T follicular helper cell (primary cell): ENCODE measurements at regions not wholly inside any gene's neighbourhood (a gene's known extent, or its start where the extent isn't known, plus 50 kb on each side); places are given as distances from the start of the nearest gene placed in this dataset.

Source experiments
- DNase-seq: peaks from one replicate; pipeline ENCODE4 v3.0.0-alpha.2; 2020; ENCODE audit warnings: low read depth

- no peak for DNase-seq
These were observed 133.6 kb downstream of the UBE2E3 start for GRCh38 chr2:181114021-181114420.

DNA sequence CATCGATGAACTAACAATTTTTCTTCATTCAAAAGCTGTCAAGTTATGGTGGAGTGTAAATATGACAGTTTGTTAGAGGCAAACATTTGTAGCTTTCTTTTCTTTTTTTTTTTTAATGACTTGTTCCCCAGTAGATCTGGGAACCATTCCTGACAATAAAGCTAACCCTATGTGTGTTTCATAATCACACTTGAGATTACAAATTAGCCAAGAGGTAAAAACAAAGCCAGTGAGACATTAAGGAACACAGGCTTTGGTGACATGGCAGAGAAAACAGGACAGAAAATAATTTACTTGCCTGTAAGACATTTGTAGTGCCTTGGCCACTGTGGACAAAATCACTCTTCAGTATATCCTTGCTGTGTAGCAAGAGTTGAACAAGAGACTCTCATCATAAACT, 135.9 kb downstream of the UBE2E3 start:
- no peak for DNase-seq

- no peak for DNase-seq
These were observed 137.0 kb downstream of the UBE2E3 start for GRCh38 chr2:181117206-181117925.

- no peak for DNase-seq
These were observed 140.2 kb downstream of the UBE2E3 start for GRCh38 chr2:181120625-181121024.

- no peak for DNase-seq
These were observed 141.6 kb downstream of the UBE2E3 start for GRCh38 chr2:181121996-181122395.

GRCh38 chr2:181122601-181123000, 142.2 kb downstream of the UBE2E3 start:
- DNase-seq = no peak

DNA sequence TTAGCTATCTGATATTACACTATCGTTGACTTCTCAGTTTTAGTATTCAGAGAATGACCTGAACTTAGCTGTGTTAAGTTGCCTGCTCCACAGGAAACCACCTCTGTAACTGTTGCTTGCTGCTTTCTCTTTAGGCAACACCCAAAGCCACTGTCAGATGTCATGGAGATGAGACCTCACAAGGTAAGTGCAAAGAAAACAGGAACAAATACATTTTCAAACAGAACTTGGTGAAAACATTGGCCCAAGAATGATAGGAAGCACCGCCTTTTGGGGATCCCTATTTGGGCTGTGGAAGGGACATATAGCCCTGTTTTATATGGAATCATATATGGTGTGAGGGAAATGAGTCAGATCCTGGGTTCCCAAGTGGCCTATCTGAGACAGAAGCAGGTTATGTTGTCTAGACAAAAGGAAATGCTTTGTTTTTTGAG, 143.4 kb downstream of the UBE2E3 start:
- DNase-seq = peak; percentile 50

- no peak for DNase-seq
These were observed 144.1 kb downstream of the UBE2E3 start for GRCh38 chr2:181124497-181124896.

DNA sequence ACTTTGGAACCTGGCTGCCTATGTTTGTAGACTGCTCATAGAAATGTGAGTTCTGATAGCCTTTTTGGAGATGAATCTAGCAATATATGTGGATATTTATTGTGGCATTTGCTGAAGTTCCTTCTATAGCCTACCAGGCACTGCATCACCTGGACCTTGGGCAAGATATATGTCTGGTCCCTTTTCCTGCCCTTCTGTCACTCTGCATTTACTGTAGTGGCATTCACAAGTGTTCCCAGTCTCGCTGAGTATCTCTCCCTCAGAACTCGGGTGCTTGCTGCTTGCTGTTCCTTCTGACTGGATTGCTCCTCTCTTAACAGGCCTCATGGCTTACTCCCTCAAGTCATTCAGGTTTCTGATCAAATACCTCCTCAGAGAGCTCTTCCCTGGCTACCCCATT, 145.0 kb downstream of the UBE2E3 start:
- no peak for DNase-seq

DNA sequence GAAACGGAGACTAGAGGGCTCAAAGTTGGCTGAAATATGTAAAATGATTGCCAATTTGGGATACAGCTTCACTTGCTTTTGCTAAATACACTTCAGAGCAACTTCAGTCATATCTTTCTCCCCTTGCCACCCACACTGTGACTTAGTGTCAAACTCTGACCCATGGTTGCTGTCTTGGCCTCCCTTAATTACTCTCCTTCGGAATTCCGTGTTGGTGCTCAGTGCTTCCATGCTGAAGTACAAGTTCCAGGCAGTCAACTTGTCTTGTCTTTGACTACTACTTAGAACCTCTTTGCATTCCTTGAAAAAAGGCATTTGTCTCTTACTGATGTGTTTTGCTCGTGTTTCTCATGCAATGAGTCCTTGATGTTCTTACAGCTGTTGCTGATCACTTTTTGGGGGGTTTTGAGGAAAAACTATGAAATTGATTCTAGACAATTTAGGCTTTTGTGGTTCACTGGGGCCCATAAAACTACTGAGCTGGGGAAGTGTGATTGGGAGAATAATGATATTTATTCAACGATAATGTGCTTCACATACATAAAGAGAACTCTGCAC, 146.0 kb downstream of the UBE2E3 start:
- DNase-seq = no peak

- no peak for DNase-seq
These were observed 147.8 kb downstream of the UBE2E3 start for GRCh38 chr2:181128199-181128598.

DNA sequence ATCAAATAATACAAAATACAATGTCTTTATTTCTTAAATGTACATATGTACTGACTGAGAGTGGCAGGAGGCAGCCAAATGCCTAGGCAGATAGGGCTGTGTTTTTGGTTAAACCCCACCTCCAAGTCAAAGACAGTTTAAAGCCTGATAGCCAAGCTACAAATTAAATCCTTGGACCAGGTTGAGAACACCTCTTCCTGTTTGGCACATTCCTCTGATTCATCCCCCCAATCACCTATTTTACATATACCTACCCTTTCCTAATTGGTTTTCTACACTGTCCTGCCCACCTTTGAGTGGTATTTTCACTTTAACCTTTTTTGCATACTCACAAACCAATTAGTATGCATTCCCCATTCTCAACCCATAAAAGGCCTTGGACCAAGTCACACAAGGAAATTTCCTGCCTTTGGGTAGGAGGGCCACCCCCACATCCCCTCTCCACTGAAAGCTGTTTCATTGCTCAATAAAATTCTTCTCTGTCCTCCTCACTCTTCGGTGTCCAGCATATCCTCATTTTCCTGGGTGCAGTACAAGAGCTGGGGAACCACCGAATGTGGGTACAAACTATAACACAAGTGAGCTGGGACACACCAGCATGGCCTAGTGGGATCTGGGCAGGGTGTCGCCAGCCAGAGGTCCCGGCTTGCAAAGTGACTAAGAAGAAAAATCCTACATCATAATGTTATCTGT, 149.1 kb downstream of the UBE2E3 start:
- no peak for DNase-seq

GRCh38 chr2:181130686-181131085, 150.3 kb downstream of the UBE2E3 start:
- DNase-seq = no peak

- no peak for DNase-seq
These were observed 151.2 kb downstream of the UBE2E3 start for GRCh38 chr2:181131584-181131983.

GRCh38 chr2:181138816-181139215, 158.4 kb downstream of the UBE2E3 start:
- no peak for DNase-seq

DNA sequence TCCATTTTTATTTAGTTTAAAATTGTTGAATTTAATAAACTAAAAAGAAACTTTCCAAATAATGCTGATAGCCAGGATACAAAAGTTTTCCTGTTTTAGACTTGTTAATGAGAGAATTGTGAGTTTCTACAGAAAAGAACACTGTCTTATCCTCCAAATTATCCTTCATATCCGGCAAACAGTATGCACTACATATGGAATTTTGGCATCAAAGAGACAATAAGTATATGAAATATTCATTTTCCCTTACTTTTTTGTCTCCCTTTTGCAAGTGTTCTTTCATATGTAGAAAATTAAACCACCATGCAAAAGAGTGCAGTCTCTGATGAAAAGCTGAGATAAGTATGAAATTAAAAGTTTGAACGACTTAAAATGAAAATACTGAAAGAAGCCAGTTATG, 159.4 kb downstream of the UBE2E3 start:
- no peak for DNase-seq

- DNase-seq = no peak
These were observed 160.0 kb downstream of the UBE2E3 start for GRCh38 chr2:181140414-181140813.

DNA sequence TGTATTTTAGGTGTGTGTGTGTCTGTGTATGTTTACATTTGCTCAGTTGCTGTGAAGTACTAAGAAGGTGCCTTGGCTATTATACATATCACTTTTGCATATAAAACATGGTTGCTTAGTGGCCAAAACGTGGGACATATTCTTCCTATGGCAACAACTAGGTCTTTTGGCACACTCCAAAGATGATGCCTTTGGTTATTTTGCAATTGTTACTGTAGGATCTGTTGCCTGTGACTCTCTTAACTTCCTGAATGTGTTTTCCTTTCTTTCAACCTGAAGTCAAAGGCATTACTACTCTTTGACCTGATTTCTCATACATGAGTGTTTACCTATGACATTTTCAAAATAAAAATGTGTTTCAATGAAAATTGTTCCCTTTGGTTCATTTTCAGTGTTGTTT, 160.5 kb downstream of the UBE2E3 start:
- DNase-seq = no peak

- no peak for DNase-seq
These were observed 161.3 kb downstream of the UBE2E3 start for GRCh38 chr2:181141676-181142075.

- DNase-seq = no peak
These were observed 162.1 kb downstream of the UBE2E3 start for GRCh38 chr2:181142514-181142913.

DNA sequence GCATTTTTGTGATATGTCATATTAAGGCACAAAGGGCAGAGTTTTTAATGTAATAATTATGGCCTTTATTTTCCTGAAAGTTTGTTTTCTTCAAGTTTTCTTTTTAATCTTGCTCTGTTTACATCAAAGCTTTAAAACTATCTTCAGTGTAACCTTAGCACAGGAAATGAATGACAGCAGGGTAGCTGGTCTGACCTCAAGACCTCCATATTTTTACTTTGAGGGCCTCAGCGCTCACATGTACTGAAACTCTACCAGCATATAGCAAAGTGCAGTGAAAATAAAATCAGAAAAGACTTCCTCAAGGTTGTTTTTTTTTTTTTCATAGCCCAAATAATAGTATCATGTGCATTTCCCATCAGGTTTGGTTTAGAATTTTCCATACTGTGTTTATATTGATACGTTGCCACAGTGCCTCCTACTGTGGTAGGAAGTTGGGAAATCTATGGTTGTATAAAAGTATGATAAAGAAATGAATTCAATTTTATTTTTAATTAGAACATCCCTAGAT, 163.4 kb downstream of the UBE2E3 start:
- DNase-seq = peak; percentile 17

- no peak for DNase-seq
These were observed 165.2 kb downstream of the UBE2E3 start for GRCh38 chr2:181145645-181146044.

DNA sequence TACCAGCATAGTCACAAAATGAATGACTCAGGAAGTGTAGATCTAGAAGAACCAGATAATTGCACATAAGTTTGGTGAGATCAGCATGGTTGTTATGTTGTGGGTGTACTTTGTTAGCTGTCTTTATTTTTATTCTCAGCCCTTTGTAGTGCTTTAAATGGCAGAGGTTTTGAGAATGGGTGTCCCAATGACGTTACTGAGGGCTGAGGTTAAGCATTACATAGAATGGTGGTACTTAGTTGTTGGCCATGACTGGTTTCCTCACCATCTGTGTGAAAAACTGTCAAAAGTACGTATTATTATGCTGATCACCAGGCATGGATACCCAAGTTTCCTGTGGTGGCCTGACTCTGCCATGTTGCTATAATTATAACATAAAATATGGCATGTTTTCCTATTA, 165.8 kb downstream of the UBE2E3 start:
- DNase-seq = no peak
